T-helper 2 cell treated with Interferon-gamma antibody and Interleukin-4, amounts not matched to agents 5 μg/mL and 100 μg/mL, for 36 hours (primary cell): ENCODE measurements at regions not wholly inside any gene's neighbourhood (a gene's known extent, or its start where the extent isn't known, plus 50 kb on each side); places are given as distances from the start of the nearest gene placed in this dataset.

ENCODE experiments used
- DNase-seq: peaks from one replicate; pipeline ENCODE4 v3.0.0; 2021; ENCODE audit warnings: low spot score
- H3K27ac Mint-ChIP-seq: one replicate; pipeline ENCODE4 v1.8.0; 2021; ENCODE audit warnings: mild to moderate bottlenecking, mixed read lengths
- H3K27me3 Mint-ChIP-seq: one replicate; pipeline ENCODE4 v1.8.0; 2021; ENCODE audit warnings: low read depth, mixed read lengths
- H3K36me3 Mint-ChIP-seq: one replicate; pipeline ENCODE4 v1.8.0; 2021; ENCODE audit warnings: low read depth, mixed read lengths
- H3K4me1 Mint-ChIP-seq: one replicate; pipeline ENCODE4 v1.8.0; 2021; ENCODE audit warnings: low read depth, mixed read lengths
- H3K4me3 Mint-ChIP-seq: one replicate; pipeline ENCODE4 v1.8.0; 2022; ENCODE audit warnings: mild to moderate bottlenecking, moderate library complexity, mixed read lengths
- H3K9me3 Mint-ChIP-seq: one replicate; pipeline ENCODE4 v1.8.0; 2021; ENCODE audit warnings: mixed read lengths

GRCh38 chr6:170460641-170461040 is 92.5 kb downstream of the PSMB1 start:
- Mint-ChIP-seq H3K4me1 (peaks cover 7% of the 10 kb centered on the region), H3K27me3 (peaks cover 2% of the 10 kb centered on the region), H3K9me3 (peaks cover under 1% of the 10 kb centered on the region), H3K4me3 (no peak overlapping the region), H3K36me3 (no peaks in the 10 kb centered on the region), H3K27ac (no peak overlapping the region)
- no peak for DNase-seq

- H3K27ac Mint-ChIP-seq: no peak overlapping the region
- peak; percentile 30 for DNase-seq
- no peaks in the 10 kb centered on the region for H3K9me3 Mint-ChIP-seq
- H3K36me3 Mint-ChIP-seq: no peaks in the 10 kb centered on the region
- peaks cover 10% of the 10 kb centered on the region for H3K4me1 Mint-ChIP-seq
- peaks cover 2% of the 10 kb centered on the region for H3K27me3 Mint-ChIP-seq
- no peak overlapping the region for H3K4me3 Mint-ChIP-seq
These were observed 93.7 kb downstream of the PSMB1 start for GRCh38 chr6:170459451-170459850.

GRCh38 chr6:170456886-170457698 is 96.0 kb downstream of the PSMB1 start:
- Mint-ChIP-seq H3K27me3 (peaks cover 2% of the 10 kb centered on the region), H3K4me1 (peaks cover 10% of the 10 kb centered on the region), H3K36me3 (no peaks in the 10 kb centered on the region), H3K27ac (no peak overlapping the region), H3K9me3 (no peaks in the 10 kb centered on the region), H3K4me3 (no peak overlapping the region)
- DNase-seq: no peak
